ENCODE measurements at regions not wholly inside any gene's neighbourhood (a gene's known extent, or its start where the extent isn't known, plus 50 kb on each side); places are given as distances from the start of the nearest gene placed in this dataset.

- no peaks in the 10 kb centered on the region for H3K9me3 Mint-ChIP-seq
- no peaks in the 10 kb centered on the region for H3K4me1 Mint-ChIP-seq (ENCODE audit: low read depth)
- H3K36me3 Mint-ChIP-seq (ENCODE audit: low read depth), result no peaks in the 10 kb centered on the region
- H3K4me1 ChIP-seq (ENCODE audit: insufficient read depth, low read length), result no peaks in the 10 kb centered on the region
- DNase-seq, result no peak
- POLR2A ChIA-PET, result no interaction called here
- no peak for ATAC-seq (ENCODE audit: poor library complexity)
- CTCF ChIA-PET, result no interaction called here
- H3K27ac ChIP-seq (ENCODE audit: low read depth in 1 of 2, low read length in 2 of 2), result no peak overlapping the region
- H3K27ac Mint-ChIP-seq, result no peak overlapping the region
- no peaks in the 10 kb centered on the region for H3K36me3 ChIP-seq (ENCODE audit: insufficient read depth, low read length)
- H3K4me3 ChIP-seq (ENCODE audit: low read length), result no peak overlapping the region
- no peaks in the 10 kb centered on the region for H3K27me3 ChIP-seq (ENCODE audit: control insufficient read depth in 1 of 2, insufficient read depth in 2 of 2, low read length in 2 of 2)
- intact Hi-C loops (cut with DNase I, micrococcal nuclease), result no loop called here
- no peak overlapping the region for H3K4me3 Mint-ChIP-seq
- H3K27me3 Mint-ChIP-seq, result no peaks in the 10 kb centered on the region
- TF ChIP-seq CTCF (IDR thresholded peaks at IDR 0.05), result no peak
- no peaks in the 10 kb centered on the region for H3K9me3 ChIP-seq (ENCODE audit: control insufficient read depth in 1 of 2, insufficient read depth in 1 of 2, low read length in 2 of 2)
Observed at GRCh38 chr5:33275391-33275790, 165.4 kb upstream of the TARS1 start.

GRCh38 chr5:33275921-33276627, 164.7 kb upstream of the TARS1 start:
- Histone ChIP-seq H3K27me3 (ENCODE audit: control insufficient read depth in 1 of 2, insufficient read depth in 2 of 2, low read length in 2 of 2) (no peaks in the 10 kb centered on the region), H3K36me3 (ENCODE audit: insufficient read depth, low read length) (no peaks in the 10 kb centered on the region), H3K4me1 (ENCODE audit: insufficient read depth, low read length) (no peaks in the 10 kb centered on the region), H3K27ac (ENCODE audit: low read depth in 1 of 2, low read length in 2 of 2) (no peak overlapping the region), H3K4me3 (ENCODE audit: low read length) (no peak overlapping the region), H3K9me3 (ENCODE audit: control insufficient read depth in 1 of 2, insufficient read depth in 1 of 2, low read length in 2 of 2) (no peaks in the 10 kb centered on the region)
- Mint-ChIP-seq H3K36me3 (ENCODE audit: low read depth) (no peaks in the 10 kb centered on the region), H3K4me3 (no peak overlapping the region), H3K27ac (no peak overlapping the region), H3K4me1 (ENCODE audit: low read depth) (no peaks in the 10 kb centered on the region), H3K27me3 (no peaks in the 10 kb centered on the region), H3K9me3 (no peaks in the 10 kb centered on the region)
- intact Hi-C loops (cut with DNase I, micrococcal nuclease), result no loop called here
- DNase-seq, result no peak
- no peak for TF ChIP-seq CTCF (IDR thresholded peaks at IDR 0.05)
- no peak for ATAC-seq (ENCODE audit: poor library complexity)
- CTCF ChIA-PET, result no interaction called here
- POLR2A ChIA-PET, result no interaction called here

- H3K4me3 Mint-ChIP-seq, result no peak overlapping the region
- H3K4me1 Mint-ChIP-seq (ENCODE audit: low read depth), result no peaks in the 10 kb centered on the region
- no peak overlapping the region for H3K27ac Mint-ChIP-seq
- POLR2A ChIA-PET, result no interaction called here
- no peak for DNase-seq
- H3K27me3 Mint-ChIP-seq, result no peaks in the 10 kb centered on the region
- Histone ChIP-seq H3K36me3 (ENCODE audit: insufficient read depth, low read length) (no peaks in the 10 kb centered on the region), H3K4me1 (ENCODE audit: insufficient read depth, low read length) (no peaks in the 10 kb centered on the region), H3K27me3 (ENCODE audit: control insufficient read depth in 1 of 2, insufficient read depth in 2 of 2, low read length in 2 of 2) (no peaks in the 10 kb centered on the region), H3K4me3 (ENCODE audit: low read length) (no peak overlapping the region), H3K9me3 (ENCODE audit: control insufficient read depth in 1 of 2, insufficient read depth in 1 of 2, low read length in 2 of 2) (no peaks in the 10 kb centered on the region), H3K27ac (ENCODE audit: low read depth in 1 of 2, low read length in 2 of 2) (no peak overlapping the region)
- no peaks in the 10 kb centered on the region for H3K9me3 Mint-ChIP-seq
- H3K36me3 Mint-ChIP-seq (ENCODE audit: low read depth), result no peaks in the 10 kb centered on the region
- no peak for TF ChIP-seq CTCF (IDR thresholded peaks at IDR 0.05)
- no peak for ATAC-seq (ENCODE audit: poor library complexity)
- CTCF ChIA-PET, result no interaction called here
- intact Hi-C loops (cut with DNase I, micrococcal nuclease), result no loop called here
Observed at GRCh38 chr5:33276628-33276950, 164.2 kb upstream of the TARS1 start.
